GM18907 (cell line): ENCODE measurements at regions not wholly inside any gene's neighbourhood (a gene's known extent, or its start where the extent isn't known, plus 50 kb on each side); places are given as distances from the start of the nearest gene placed in this dataset.
"Not testable (repeated sequence)": the region's sequence is repeated elsewhere in the genome, so short reads cannot be mapped to it uniquely, and the experiment has no call there.

Source experiments
- ATAC-seq: cut with Tn5 transposase; IDR thresholded peaks from one replicate; pipeline ENCODE4 v1.9.1; 2021; ENCODE audit warnings: mild to moderate bottlenecking, moderate library complexity; ENCODE audit not compliant: unreplicated experiment

DNA sequence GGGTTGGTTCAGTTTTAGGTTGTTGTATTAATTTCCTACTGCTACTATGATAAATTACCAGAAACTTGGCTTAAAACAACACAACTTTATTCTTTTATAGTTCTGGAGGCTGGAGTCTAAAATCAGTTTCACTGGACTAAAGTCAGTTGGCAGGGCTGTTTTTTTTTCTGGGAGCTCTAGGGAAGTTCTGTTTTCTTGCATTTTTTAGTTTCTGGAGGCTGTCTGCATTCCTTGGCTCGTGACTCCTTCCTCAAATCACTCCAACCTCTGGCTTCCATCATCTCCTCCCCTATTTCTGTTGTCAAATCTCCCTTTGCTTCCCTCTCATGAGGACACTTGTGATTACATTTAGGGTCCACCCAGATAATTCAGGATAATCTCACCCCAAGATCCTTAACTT is 51.3 kb upstream of the SUB1 start:
- ATAC-seq = no peak

GRCh38 chr5:32531885-32532520 is 53.4 kb upstream of the SUB1 start:
- peak; percentile 44 for ATAC-seq

DNA sequence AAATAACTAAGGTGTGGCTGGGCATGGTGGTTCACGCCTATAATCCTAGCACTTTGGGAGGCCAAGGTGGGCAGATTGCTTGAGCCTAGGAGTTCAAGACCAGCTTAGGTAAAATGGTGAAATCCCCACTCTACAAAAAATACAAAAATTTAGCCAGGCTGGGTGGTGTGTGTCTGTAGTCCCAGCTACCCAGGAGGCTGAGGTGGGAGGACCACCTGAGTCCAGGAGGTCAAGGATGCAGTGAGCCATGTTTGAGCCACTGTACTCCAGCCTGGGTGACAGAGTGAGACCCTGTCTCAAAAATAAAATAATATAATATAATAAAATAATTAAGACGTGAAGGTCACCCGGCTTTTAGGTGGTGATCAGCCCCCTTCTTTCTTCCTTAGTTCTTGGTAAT is 58.0 kb upstream of the SUB1 start:
- not testable (repeated sequence) for ATAC-seq

GRCh38 chr5:32526810-32527209 is 58.5 kb upstream of the SUB1 start:
- ATAC-seq = no peak

- ATAC-seq = no peak
Measured at GRCh38 chr5:32523625-32524024, 61.7 kb upstream of the SUB1 start.

DNA sequence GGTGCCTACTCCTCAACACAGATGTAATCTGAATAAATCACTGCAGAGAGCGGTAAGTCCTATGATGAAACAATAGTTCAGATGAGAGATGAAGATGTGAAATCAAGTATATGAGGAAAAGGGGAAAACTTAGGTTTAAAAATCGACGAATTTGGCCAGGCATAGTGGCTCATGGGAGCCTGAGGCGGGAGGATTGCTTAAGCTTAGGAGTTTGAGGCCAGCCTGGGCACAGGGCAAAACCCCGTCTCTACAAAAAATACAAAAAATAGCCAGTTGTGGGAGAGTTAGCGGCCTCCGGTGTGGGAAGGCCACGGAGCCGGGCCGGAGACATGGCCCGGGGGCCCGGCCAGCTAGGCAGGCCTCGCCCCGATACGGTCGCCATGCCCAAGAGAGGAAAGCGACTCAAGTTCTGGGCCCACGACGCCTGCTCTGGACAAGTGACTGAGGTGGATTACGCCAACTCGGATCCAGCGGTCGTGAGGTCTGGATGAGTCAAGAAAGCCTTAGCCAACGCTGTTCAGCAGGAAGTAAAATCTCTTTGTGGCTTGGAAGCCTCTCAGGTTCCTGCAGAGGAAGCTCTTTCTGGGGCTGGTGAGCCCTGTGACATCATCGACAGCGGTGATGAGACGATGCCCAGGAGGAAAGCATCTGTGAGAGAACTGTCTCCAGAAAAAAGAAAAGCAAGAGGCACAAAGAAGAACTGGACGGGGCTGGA is 62.8 kb upstream of the SUB1 start:
- no peak for ATAC-seq

GRCh38 chr5:32521481-32521880 is 63.9 kb upstream of the SUB1 start:
- no peak for ATAC-seq

GRCh38 chr5:32520972-32521371 is 64.4 kb upstream of the SUB1 start:
- ATAC-seq = no peak

- ATAC-seq = no peak
Measured at GRCh38 chr5:32520356-32520755, 65.0 kb upstream of the SUB1 start.

DNA sequence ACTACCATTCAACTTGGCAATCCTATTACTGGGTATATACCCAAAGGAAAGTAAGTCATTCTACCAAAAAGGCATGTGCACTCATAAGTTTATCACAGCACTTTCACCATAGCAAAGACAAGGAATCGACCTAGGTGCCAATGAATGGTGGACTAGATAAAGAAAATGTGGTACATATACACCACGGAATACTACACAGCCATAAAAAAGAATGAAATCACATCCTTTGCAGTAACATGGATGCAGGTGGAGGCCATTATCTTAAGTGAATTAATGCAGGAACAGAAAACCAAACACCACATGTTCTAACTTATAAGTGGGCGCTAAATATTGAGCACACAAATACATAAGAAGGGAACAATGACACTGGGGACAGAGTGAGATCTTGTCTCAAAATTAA is 65.8 kb upstream of the SUB1 start:
- ATAC-seq = no peak

GRCh38 chr5:32514806-32515205 is 70.3 kb upstream of the ZFR start:
- no peak for ATAC-seq

DNA sequence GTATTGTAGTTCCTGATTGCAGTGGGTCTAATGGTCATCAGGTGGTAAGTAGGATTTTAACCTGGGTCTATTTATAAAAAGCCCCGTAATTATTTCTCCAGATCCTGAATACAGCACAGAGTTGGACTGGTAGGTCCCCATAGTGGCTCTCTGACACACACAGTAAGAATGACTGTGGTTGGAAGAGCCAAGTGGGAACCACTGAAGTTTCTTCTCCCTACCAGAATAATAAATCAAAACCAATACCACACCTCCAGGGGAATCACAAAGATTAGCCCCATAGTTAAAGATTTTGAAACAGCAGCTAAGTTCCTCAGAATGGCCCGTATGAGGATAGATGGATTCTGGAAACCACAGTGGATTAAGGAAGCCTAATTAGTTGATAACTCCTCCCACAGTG is 68.4 kb upstream of the ZFR start:
- no peak for ATAC-seq

- no peak for ATAC-seq
Measured at GRCh38 chr5:32511776-32512374, 67.3 kb upstream of the ZFR start.

GRCh38 chr5:32510860-32511259 is 66.3 kb upstream of the ZFR start:
- ATAC-seq = no peak

- no peak for ATAC-seq
Measured at GRCh38 chr5:32508806-32509805, 64.6 kb upstream of the ZFR start.

DNA sequence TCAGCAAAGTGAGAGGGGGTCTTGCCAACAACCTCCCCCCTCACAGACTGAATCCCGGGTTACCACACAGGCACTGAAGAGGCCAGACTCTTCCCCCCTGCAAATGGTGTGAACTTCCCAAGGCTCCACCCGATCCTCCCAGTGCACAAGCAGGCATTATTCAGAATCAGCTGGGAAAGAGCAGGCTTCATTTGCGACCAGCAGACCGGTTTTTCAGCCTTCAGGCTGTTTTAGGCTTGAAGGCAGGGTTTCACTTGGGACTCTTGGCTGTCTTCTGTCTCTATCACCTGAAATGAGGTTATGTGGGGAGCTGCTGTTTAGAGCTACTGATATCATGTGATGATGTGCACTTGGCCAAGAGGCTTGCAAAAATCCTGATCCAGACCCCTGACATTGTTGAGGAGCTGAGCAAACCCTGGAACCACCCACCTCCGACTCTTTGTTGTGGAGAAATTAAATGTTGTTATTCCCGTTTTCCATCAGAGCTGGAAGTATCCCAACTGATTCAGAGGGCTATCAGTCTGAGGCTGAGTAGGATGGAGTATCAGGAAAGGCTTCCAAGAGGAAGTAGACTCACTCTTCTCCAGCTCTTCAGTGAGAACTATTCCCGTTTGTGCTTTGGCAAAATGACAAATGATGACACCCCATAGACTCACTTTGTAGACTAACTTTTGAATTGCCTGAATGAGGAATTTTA is 63.3 kb upstream of the ZFR start:
- no peak for ATAC-seq

- no peak for ATAC-seq
Measured at GRCh38 chr5:32506799-32507198, 62.3 kb upstream of the ZFR start.

- no peak for ATAC-seq
Measured at GRCh38 chr5:32506201-32506661, 61.7 kb upstream of the ZFR start.

DNA sequence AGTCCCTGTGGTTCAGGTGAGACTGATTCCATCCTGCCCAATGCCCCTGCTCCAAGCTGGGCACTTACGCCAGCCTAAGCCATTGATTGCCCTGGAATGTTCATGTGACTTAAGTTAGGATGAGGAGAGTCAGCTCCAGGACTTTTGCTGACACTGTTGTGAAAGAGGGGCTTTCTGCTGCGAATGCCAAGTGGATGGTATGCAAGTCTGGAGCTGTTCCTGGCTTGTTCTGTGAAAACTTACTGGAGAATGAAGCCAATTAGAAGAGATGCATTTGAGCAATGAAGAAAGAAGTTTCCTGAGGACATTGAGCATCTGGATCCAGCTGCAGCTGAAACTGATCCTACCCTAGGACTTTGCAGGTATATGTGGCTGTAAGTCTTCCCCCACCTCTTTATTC is 61.2 kb upstream of the ZFR start:
- ATAC-seq = no peak

DNA sequence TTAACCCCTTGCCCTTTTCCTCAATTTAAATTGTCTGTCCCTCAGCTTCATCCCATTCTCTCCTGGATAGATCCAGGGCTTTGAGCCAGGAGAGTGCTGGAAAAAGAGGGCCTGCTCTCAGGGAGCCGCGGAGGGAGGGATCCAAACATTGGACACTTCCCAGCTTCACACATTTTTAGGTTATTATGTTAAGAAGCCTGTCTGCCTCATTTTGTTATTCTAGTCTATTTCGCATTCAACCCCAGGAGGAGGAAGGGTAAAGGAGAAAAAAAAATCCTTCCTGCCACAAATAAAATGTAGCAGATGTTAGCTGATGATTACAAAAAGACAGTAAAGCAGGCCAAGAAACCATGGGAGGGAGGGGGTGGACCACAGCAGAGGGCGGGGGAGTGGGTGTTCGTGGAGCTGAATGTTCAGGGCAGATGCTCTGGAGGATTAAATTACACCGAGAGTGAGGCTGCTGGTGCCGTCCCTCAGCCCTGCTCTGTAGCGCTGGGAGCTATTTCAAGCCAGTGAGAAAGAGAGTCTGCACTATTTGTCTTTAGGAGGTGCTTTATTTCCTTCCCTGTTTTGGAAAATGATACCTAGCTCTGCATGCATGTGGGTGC is 60.6 kb upstream of the ZFR start:
- no peak for ATAC-seq
